ENCODE measurements at regions not wholly inside any gene's neighbourhood (a gene's known extent, or its start where the extent isn't known, plus 50 kb on each side); places are given as distances from the start of the nearest gene placed in this dataset.
"Not testable (repeated sequence)": the region's sequence is repeated elsewhere in the genome, so short reads cannot be mapped to it uniquely, and the experiment has no call there.

GRCh38 chr5:28975508-28975907 lies 1937.1 kb upstream of the CDH9 start:
- FAIRE-seq = no peak

DNA sequence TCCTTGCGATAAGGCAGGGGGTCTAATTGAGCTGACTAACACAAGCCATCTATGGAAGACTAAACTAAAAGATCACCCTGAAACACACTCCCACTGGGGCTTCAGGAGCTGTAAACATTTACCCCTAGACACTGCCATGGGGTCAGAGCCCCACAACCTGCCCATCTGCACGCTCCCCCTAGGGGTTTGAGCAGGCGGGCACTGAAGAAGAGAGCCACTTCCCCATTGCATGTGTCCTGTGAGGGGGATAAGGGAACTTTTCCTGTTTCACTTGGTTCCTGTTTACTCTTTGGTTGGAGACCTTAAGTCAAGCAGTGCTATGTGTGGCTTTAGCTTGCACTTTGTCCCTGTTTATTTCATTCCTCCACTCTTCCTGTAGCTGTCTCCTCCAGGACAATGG lies 1929.5 kb upstream of the CDH9 start:
- no peak for FAIRE-seq

- no peak for FAIRE-seq
These were observed 1923.4 kb upstream of the CDH9 start for GRCh38 chr5:28961816-28962215.

DNA sequence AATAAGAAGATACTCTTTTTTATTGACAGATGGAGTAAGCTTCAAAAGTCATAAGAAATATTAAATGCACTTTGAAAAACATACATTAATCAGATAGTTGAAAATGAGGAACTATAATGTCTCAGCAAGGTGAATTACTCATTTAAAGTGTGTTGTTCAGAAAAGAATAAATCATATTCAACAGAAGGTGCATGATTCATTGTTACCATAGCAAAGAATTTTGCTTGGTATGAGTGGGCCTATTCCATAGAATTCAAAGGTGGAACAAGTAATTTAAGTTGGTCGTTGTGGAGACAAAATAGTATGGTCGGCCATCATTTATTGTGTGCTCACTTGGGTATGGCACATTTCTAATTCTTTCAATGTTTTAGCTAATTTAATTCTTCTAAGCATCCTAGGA lies 1920.2 kb upstream of the CDH9 start:
- no peak for FAIRE-seq

DNA sequence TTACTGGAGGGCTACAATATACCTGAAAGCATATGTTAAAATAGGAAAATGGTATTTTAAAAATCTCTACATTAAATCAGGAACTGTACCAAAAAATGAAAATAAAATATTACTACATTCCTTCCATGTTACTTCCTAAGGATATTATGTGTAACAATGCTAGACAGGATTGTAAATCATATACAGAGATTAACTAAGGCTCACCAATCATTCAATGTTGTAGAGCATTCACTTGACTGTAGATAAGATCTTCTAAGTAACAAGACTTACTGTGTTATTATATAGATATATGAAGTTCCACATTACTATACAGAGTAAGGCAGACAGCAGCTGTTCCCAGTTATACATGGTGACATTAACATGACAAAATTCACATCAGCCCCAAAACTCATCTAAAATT lies 1919.1 kb upstream of the CDH9 start:
- no peak for FAIRE-seq

DNA sequence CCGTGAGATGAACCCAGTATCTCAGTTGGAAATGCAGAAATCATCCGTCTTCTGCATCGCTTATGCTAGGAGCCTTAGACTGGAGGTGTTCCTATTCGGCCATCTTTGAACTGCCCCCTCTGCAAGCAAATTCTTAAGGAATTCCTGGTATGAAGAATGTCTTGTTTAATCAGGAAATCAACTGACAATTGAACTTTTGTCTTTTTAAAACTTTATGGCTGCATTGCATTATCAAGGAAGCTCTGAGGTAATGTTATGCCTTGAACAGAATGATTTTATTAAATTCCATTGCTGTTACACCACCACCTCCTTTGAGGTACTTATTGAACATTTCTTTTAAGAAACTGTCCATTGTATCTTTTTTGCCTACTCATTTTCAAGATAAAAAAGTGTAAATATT lies 1915.7 kb upstream of the CDH9 start:
- no peak for FAIRE-seq

DNA sequence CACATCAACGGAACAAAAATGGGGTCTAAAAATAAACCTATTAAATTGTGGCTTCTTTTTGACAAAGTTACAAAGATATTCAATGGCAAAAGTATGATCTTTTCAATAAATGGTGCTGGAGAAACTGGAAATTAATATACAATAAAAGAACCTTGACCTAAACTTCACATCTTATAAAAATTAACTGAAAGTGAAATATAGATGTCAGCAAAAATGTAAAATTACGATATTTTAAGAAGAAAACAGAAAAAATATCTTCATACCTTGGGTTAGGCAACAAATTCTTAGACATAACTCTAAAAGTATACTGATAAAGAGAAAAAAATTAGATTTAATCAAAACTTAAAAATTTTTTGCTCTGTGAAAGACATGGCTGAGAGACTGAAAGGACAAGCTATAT lies 1909.5 kb upstream of the CDH9 start:
- no peak for FAIRE-seq

GRCh38 chr5:28945859-28946258 lies 1907.5 kb upstream of the CDH9 start:
- no peak for FAIRE-seq

DNA sequence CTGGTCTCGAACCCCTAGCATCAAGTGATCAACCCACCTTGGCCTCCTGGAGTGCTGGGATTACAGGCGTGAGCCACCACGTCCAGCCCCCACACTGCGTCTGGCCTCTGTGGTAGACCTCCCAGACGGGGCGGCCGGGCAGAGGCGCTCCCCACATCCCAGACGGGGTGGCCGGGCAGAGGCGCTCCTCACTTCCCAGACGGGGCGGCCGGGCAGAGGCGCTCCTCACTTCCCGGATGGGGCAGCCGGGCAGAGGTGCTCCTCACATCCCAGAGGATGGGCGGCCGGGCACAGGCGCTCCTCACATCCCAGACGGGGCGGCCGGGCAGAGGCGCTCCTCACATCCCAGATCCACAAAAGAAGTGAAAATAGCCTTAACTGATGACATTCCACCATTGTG lies 1891.0 kb upstream of the CDH9 start:
- not testable (repeated sequence) for FAIRE-seq

DNA sequence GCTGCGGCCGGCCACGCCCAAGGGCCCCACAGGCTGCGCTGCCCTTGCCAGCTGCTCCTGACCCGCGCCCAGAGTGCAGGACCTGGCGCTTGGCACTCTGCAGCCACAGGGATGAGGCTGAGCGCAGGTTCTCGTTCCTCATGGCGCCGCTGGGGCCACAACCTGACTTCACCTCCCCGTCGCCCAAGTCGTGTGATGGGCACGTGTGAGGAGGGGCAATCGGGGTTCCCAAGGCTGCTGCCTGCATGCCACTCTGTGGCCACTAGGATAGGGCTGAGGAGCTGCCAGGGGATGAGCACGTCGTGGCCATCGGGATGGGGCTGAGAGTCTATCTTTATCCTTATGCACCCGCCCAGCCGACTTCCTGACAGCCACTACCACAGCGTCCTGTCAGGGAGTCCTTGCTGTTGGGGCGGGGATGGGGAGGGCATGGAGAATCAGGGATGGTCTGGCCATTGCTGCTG lies 1890.0 kb upstream of the CDH9 start:
- FAIRE-seq = not testable (repeated sequence)

GRCh38 chr5:28927559-28928326 lies 1889.4 kb upstream of the CDH9 start:
- FAIRE-seq = no peak

- no peak for FAIRE-seq
These were observed 1888.0 kb upstream of the CDH9 start for GRCh38 chr5:28926422-28926821.

- no peak for FAIRE-seq
These were observed 1879.2 kb upstream of the CDH9 start for GRCh38 chr5:28917631-28918030.

GRCh38 chr5:28914297-28914696 lies 1875.9 kb upstream of the CDH9 start:
- FAIRE-seq = no peak

GRCh38 chr5:28903643-28904042 lies 1865.3 kb upstream of the CDH9 start:
- no peak for FAIRE-seq

- no peak for FAIRE-seq
These were observed 1858.6 kb upstream of the CDH9 start for GRCh38 chr5:28896949-28897348.

DNA sequence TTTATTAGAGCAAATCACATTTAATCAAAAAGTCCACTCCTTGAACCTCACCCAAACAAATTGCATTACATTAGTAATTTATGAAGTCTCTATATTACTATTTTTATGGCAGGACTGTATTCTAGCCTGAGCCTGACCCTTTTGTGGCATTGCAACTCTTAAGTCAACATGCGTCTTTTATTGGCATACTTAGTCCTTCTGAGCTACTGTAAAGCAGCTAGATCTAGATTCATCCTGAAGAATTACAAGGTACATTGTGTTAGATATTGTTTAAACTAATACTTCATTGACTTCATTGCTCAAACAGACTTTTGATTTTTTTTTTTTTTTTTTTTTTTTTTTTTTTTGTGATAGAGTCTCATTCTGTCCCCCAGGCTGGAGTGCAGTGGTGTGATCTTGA lies 1842.5 kb upstream of the CDH9 start:
- no peak for FAIRE-seq

DNA sequence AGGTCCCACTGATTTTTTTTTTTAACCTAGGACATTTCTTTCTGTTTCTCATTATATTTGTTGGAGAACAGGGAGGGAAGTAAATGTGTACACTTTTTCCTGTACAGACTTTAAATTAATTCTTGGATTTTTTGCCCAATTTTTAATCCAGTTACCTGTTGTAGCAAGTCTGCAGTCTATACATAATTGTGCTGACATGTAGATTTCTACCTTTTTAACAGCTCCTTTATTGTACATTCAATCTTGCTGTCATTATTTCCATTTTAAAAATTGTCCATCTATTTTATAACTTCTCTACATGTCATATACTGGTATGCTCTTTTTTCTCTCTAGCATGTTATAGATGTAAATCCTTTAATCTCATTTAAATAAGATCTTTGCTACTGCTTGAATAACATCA lies 1838.7 kb upstream of the CDH9 start:
- FAIRE-seq = no peak

DNA sequence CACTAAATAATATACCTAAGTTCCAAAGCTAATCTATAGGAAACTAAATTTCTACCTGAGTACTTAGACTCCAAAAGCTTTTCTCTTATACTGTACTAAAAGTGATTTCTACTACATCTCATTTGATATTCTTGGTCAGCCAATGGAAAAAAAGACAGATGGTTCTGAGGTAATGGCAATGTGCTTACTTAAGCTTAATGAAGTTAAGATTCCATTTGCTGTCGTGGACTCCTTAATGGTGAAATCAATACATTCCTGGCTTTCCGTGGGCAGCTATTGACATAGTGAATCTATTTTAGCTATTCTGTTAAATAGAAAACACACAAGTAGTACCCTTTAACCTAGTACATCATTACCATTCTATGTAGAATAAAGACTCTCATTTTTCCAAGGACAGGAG lies 1825.6 kb upstream of the CDH9 start:
- FAIRE-seq = no peak

GRCh38 chr5:28862860-28863196 lies 1824.4 kb upstream of the CDH9 start:
- no peak for FAIRE-seq

DNA sequence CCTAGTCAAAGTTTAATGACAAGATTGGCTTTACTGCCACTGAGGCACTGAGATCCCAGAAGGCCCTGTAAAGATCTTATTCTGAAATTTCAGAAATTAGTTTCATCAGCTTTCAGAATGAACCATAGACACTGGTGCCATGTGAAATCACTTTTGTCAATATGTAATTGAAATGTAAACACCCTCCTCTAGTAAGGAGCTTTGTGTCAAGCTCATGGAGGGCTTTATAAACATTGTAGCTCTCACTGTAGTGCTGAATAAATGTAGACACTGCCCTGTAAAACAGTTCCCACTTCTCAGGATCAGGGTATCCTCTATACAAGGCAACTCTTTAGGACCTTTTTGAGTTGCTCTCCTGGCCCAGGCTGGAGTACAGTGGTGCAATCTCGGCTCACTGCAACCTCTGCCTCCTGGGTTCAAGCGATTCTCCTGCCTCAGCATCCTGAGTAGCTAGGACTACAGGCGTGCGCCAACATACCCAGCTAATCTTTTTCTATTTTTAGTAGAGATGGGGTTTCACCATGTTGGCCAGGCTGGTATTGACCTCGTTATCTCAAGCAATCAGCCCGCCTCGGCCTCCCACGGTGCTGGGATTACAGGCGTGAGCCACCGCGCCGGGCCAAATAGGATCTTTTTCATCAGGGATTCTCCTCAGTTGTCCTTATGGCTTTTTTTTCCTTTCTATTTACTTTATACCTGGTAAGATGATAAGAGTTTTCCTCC lies 1823.9 kb upstream of the CDH9 start:
- FAIRE-seq = no peak

DNA sequence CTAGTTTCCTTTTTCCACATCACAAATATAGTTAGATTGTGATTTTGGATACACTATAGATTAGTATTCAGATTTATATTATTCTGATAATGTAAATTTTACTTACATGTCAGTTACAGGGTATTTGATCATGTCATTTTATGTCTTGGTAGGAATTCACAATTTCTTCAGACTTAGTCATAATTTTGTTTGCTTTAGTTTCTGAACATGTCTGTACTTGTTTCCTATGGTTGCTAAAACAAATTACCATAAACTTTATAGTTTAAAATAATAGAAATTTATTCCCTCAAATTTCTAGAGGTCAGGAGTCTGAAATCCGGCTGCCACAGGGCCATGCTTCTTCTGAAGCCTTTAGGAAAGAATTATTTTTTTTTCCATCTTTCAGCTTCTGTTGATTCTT lies 1817.2 kb upstream of the CDH9 start:
- no peak for FAIRE-seq

DNA sequence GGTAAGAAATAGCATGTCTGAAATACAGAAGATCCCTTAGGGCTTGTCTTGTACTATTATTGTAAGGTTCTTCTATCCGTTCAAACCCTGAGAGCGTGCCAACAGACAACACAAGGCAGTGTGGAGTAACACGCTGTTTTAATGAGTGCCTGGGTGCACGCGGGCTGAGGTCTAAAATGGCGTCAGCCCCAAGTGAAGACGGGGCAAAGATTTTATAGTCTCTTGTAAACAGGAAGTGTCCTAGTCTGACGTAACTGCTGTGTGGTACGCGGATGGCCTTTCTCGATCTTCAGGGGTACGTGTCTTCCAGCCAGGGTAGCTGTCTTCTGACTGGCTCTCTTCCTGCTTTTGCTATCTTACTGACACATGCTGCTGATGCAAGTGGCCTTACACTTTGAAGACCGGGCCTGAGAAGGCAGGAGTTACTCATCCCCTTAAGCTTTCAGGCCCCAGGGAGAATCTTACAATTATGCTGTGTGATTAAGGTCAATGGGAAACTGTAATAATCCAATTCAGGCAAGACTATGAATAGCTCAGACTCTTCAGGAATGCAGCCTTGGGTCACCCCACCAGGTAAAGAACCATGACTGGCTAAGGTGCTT lies 1812.0 kb upstream of the CDH9 start:
- FAIRE-seq = no peak

GRCh38 chr5:28831042-28831441 lies 1792.7 kb upstream of the CDH9 start:
- FAIRE-seq = no peak

Data from G401.6 (cell line).